Smooth muscle cell of the brain vasculature (primary cell): ENCODE measurements at regions not wholly inside any gene's neighbourhood (a gene's known extent, or its start where the extent isn't known, plus 50 kb on each side); places are given as distances from the start of the nearest gene placed in this dataset.

Source experiments
- DNase-seq: peaks from one replicate; pipeline ENCODE4 v3.0.0-alpha.2; 2012; ENCODE audit warnings: low read depth, low spot score

GRCh38 chr2:118665784-118666529 is 181.5 kb downstream of the EN1 start:
- no peak for DNase-seq

DNA sequence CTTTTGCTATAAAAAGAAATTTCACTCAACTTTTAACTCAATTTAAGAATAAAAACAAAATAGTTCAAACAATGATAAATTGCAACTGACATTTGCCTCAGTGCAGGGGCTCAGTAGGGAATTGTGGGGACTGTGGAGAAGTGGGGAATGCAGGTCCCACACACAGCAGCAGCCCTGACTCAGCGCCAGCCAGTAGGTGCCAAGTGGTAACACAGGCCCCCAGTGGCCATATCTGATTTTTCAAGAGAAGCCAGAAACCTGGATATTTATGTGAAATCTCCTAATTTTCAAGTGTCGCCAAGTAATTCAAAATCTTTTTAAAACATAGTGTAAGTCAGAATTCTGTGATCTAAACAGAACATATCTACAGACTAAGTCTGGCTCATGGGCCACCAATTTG is 186.3 kb downstream of the EN1 start:
- DNase-seq, result no peak

DNA sequence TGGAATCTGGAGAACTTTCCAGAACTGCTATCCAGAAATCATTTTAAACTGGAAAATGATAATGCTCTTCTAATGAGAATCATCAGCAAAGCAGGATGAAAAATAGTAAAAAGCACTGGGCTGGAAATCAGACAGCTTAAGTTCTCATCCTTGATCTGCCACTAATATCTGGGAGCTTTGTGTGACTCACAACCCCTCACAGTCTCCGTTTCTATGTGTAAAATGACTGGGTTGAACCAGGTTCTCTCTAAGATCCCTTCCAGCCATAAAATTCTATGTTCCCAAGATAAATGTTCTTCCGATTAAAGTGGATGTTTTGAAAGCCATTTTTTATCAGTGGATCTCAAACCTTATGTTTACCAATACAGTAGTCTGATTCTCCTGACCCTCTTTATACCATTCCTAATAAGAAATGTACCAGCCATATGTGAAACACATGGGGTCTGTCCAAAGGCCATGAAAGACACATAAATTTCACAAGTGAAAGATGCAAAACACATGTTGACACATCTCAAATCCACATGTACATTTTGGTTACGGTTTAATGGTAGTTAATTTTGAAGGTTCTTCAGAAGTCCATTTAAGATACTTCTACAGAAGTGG is 188.8 kb downstream of the EN1 start:
- no peak for DNase-seq

- DNase-seq, result no peak
Observed at GRCh38 chr2:118657466-118657865, 190.0 kb downstream of the EN1 start.

- no peak for DNase-seq
Observed at GRCh38 chr2:118654945-118655344, 192.5 kb downstream of the EN1 start.

GRCh38 chr2:118650327-118650726 is 197.1 kb downstream of the EN1 start:
- no peak for DNase-seq

GRCh38 chr2:118645876-118646275 is 201.6 kb downstream of the EN1 start:
- no peak for DNase-seq

DNA sequence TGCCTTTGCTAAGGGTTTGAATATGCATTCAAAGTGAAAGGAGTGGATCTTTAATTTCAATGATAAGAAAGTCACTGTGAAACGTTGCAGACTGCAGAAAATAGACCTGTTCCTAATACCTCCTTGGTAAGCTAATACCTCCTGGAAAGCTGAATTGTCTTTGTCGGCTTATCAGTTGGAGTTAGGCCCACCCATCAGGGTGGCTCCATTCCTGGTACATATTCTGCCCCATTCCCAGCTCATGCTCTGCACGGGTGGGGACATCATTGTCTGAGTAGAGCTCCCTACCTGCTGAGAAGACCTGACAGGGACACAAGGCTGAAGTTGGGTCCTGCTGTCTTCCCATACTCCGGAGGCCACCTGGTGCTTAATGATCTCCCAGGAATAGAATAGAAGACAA is 203.3 kb downstream of the EN1 start:
- no peak for DNase-seq

GRCh38 chr2:118643294-118643693 is 204.2 kb downstream of the EN1 start:
- DNase-seq, result no peak

DNA sequence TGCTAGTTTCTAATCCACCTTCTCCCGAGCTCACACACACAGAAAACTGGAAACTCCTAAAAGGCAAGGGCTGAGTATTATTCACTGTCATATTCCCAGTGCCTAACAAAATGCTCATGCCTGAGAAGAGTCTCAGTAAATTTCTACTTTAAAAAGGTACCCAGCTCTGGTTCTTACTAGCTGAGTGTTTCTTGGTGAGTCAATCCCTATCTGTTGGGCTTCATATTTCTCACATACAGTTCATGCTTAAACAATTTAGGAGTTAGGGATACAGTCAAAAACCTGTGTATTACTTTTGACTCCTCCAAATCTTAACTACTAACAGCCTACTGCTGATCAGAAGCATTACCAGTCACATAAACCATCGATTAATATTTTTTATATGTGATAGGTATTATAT is 204.9 kb downstream of the EN1 start:
- DNase-seq, result no peak

DNA sequence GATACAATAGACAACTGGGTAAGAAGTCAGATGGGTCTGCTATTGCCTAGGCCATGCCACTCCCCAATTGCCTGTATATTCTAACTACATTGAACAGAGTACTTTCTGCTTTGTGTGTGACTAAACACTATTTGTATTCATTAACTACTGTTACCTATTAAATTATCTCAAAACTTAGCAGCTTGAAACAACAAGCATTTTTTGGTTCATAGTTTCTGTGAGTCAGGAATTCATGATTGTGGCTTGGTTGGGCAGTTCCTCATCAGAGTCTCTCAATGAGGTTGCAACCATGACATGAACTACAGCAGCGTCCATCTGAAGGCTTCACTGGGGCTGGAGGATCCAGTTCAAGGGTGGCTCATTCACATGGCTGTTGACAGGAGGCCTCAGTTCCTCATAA is 205.7 kb downstream of the EN1 start:
- DNase-seq, result no peak

DNA sequence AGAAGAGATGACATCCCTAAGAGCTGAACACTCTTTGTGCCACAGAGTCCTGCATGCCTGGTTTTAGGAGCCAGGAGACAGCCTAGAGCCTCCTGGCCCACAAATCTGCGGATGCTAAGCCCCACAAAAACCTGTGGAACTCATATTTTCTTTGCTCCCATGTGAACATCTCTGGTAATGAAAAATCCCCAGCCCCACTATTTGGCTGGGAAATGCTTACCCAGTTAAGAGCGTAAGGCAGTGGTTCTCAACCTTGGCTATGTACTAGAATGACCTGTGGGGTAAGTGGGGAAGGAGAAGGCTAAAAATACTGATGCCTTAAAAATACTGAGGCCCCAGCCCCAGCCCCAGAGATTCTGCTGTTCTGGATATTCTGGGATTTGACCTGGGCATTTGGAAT is 208.1 kb downstream of the EN1 start:
- no peak for DNase-seq

DNA sequence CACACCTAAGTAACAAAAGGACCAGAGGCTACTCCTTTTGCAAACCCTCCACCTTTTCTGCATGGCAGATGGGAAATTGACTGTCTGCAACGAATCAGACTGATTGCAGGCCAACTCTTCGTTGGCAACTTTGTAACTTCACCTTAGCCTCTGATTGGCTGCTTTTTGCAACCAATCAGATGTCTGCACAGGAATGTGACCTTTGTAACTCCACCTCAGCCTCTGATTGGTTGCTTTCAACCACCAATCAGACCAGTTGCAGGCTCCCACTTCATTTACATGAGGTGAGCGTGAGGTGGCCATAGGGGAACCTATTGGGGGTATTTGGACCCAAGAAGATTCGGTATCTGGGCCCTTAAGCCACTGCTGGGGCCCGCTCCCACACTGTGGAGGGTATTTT is 209.0 kb downstream of the EN1 start:
- DNase-seq, result no peak

GRCh38 chr2:118635891-118636290 is 211.6 kb downstream of the EN1 start:
- DNase-seq, result no peak

DNA sequence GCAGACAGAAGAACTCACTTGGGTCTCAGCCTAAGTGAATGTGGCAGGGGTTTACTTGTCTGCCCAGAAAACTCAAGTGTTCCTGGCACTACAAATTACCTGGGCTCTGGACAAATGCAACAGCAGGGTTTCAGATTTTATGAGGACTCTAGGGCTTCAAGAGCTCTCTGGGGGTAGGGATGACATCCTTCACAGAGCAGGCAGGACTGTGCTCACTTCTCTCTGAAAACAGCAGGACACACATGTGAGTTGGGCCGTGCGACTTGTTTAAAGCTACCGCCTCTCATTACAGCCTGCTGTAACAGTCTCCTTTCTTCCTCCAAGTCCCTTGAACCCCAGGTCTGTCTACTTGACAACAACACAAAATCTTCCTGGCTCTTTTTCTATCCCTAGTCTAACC is 212.6 kb downstream of the EN1 start:
- DNase-seq, result no peak

- no peak for DNase-seq
Observed at GRCh38 chr2:118633371-118634018, 214.0 kb downstream of the EN1 start.

DNA sequence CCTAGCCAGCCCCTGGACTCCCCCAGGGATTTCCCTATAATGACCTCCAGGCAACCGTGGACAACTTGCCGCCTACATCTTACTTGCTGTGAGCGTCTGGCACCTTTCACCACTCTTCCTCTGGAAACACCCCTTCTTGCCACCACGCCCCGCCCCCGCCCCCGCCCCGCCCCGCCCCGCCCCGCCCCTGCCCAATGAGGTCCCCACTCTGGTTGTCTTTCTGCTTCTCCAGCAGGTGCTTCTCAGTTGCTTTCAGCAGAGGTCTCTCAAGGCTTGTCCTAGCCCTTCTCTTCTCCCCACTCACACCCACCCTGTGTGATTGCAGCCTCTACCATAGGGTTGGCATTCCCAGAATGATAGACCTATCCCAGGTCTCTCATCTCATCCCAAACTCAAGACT is 214.5 kb downstream of the EN1 start:
- DNase-seq, result no peak

GRCh38 chr2:118627156-118627555 is 220.3 kb downstream of the EN1 start:
- no peak for DNase-seq

- DNase-seq, result no peak
Observed at GRCh38 chr2:118622913-118623312, 224.5 kb downstream of the EN1 start.

- DNase-seq, result no peak
Observed at GRCh38 chr2:118622108-118622507, 225.3 kb downstream of the EN1 start.

DNA sequence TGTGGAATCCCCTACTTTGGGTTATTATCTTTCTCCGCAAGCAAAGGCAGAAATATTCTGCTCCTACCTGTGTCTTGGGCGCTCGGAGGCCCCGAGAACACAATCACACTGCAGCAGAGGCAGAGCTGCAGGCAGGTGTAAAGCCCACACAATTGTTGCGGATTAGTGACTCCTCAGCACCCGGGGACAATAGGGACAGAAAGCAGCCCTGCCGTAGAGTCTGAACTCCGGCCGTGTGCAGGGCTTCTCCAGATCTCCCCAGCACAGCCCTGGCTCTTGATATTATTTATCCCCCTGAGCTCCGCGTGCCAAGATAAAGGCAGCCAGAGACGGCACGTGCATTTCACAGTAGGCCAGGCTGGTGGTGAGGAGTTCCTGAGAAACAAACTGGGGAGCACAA is 229.2 kb downstream of the EN1 start:
- DNase-seq, result no peak

DNA sequence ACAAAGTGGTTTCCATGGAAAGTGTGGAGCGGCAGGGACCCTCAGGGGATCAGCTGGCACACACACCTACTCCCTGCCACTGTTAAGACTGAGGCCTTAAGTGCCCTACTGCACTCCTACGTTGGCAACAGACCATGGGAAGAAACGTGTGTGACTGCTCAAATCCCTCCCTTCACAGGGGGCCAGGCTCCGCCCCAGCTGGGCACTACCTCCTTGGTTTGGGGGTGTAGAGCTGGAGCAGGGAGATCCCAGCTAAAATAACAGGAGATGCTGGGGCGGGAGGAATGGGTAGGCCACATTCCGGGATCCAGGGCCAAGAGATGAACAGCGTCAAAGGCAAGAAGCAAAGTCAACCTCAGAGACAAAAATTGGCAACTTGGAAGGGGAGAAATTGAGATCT is 231.0 kb downstream of the EN1 start:
- DNase-seq, result no peak

GRCh38 chr2:118614841-118615271 is 232.6 kb downstream of the EN1 start:
- no peak for DNase-seq
